Pancreas (tissue), 10 donors: ENCODE measurements at regions not wholly inside any gene's neighbourhood (a gene's known extent, or its start where the extent isn't known, plus 50 kb on each side); places are given as distances from the start of the nearest gene placed in this dataset.
A peak's percentile ranks its signal among the peaks of the same experiment; 100 is the strongest.

Experiments used
- ATAC-seq, 4 donors: fragments of 200-7000 bp; cut with Tn5 transposase; one replicate each; pipeline versions ENCODE4 v1.8.0 to v1.9.1; 2020; ENCODE audit warnings: mild to moderate bottlenecking in 4 of 4, moderate library complexity in 4 of 4
- DNase-seq, 6 donors: peaks; one replicate each; pipeline ENCODE4 v3.0.0-alpha.2; 2020
- FAIRE-seq: peaks from 2 replicates; lab custom pipeline; 2012; peaks lifted over from hg19 to GRCh38; lab: Jason Lieb, UNC
- H3K27ac ChIP-seq, 4 donors: fragments of 200-600 bp; sonication (generic); 1 replicate in 3 of 4; 2 replicates in 1 of 4; pipeline versions ENCODE4 v1.5.0 to v1.8.0; 2020
- H3K27me3 ChIP-seq, 4 donors: fragments of 200-600 bp; one replicate each; pipeline ENCODE4 v1.8.0; 2021
- H3K36me3 ChIP-seq, 3 donors: fragments of 200-600 bp; sonication (generic) in 1 of 3; one replicate each; pipeline versions ENCODE4 v1.5.0 to v1.8.0; 2020 to 2021
- H3K4me1 ChIP-seq, 3 donors: fragments of 200-600 bp; one replicate each; pipeline ENCODE4 v1.8.0; 2021
- H3K4me3 ChIP-seq, 4 donors: fragments of 200-600 bp; sonication (generic) in 2 of 4; one replicate each; pipeline versions ENCODE4 v1.5.0 to v1.8.0; 2020 to 2021
- H3K9me3 ChIP-seq, 4 donors: fragments of 200-600 bp; one replicate each; pipeline ENCODE4 v1.8.0; 2021
- WGBS, 2 donors: extraction: QIAGEN DNeasy Blood & Tissue Kit; methylation state at CpG; one replicate each; pipeline ENCODE4 v1.1.7; 2013; 5-methylcytosine and 5-hydroxymethylcytosine counted together
- intact Hi-C, 3 donors: fragments of 100-400 bp; cut with DNase I; formaldehyde crosslinking; loops; one replicate each; pipeline versions ENCODE4 v1.11.1 to v1.14.2; 2022
- TF ChIP-seq, protein P1 (sequence below), 4 donors: fragments of 200-600 bp; sonication (generic) in 3 of 4; IDR thresholded peaks; one replicate each; pipeline versions ENCODE4 v1.5.0 to v1.8.0; 2021; ENCODE audit warnings: antibody characterized with exemption in 4 of 4
- donor health status: healthy with polysubstance abuse.
- donor health status: DM: no; HTN: no; CAD: no; lungs with moderate emphysema.
- donor health status: DM: no; HTN: no; CAD: no.
- donor health status: control.
- donor health status: control.
- donor health status: Bipolar disorder and iron deficiency.
- donor health status: DM: yes; HTN: yes; CAD: no.
- donor health status: DM: no; HTN: no; CAD: no.
- donor health status: DM: no; HTN: no; CAD: no.
- donor health status: DM: yes; HTN: yes; CAD: no.

DNA sequence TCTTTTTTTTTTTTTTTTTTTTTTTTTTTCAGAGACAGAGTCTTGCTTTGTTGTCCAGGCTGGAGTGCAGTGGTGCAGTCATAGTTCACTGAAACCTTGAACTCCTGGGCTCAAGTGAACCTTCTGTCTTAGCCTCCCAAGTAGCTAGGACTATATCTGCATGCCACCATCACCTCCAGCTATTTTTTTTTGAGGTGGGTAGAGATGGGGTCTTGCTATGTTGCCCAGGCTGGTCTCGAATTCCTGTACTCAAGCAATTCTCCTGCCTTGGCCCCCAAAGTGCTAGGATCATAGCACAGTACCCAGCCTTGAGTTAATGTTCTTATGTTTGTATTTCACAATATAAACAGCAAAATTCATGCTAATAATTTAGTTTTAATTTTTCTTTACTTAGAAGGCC is 62.9 kb upstream of the IGFBP2 start:
- WGBS, 2 donors, result 86 to 100% methylated on average over 1 of the region's 1 CpG

DNA sequence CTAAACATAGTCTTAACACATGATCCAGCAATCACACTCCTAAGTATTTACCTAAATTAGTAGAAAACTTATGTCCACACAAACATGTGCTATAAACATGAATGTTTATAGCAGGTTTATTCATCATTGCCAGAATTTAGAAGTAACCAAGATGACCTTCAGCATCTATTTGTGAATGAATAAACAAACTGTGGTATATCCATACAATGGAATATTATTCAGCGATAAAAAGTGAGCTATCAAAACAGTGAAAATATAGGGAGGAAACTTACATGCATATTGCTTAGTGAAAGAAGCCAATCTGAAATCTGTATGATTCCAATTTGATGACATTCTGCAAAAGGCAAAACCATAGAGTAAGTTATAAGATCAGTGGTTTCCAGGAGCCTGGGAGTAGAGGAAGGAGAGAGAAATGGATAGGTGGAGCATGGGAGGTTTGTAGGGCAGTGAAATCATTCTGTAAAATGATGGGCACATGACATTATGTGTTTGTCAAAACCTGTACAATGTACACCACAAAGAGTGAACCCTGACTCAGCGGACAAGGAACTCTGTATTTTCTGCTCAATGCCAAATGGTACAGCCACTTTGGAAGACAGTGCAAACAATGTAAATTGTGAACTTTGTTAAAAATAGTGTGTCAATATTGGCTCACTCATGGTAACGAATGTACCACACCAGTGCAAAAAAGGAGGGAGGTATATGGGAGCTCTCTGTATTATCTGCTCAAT is 61.9 kb upstream of the IGFBP2 start:
- no peak for FAIRE-seq
- no peaks in the 10 kb centered on the region for H3K36me3 ChIP-seq
- H3K27ac ChIP-seq, result peak overlapping the region in 3 of 4 donors; percentile 15 to 81 (median 77)
- no peak for DNase-seq
- H3K9me3 ChIP-seq, result no peaks in the 10 kb centered on the region
- intact Hi-C loops, result no loop called here
- TF ChIP-seq, protein P1, sequence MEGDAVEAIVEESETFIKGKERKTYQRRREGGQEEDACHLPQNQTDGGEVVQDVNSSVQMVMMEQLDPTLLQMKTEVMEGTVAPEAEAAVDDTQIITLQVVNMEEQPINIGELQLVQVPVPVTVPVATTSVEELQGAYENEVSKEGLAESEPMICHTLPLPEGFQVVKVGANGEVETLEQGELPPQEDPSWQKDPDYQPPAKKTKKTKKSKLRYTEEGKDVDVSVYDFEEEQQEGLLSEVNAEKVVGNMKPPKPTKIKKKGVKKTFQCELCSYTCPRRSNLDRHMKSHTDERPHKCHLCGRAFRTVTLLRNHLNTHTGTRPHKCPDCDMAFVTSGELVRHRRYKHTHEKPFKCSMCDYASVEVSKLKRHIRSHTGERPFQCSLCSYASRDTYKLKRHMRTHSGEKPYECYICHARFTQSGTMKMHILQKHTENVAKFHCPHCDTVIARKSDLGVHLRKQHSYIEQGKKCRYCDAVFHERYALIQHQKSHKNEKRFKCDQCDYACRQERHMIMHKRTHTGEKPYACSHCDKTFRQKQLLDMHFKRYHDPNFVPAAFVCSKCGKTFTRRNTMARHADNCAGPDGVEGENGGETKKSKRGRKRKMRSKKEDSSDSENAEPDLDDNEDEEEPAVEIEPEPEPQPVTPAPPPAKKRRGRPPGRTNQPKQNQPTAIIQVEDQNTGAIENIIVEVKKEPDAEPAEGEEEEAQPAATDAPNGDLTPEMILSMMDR (IDR thresholded peaks at IDR 0.05), result no peak
- peaks cover 3 to 16% (median 8%) of the 10 kb centered on the region in 3 donors for H3K4me1 ChIP-seq
- 49 to 57% methylated on average over 3 of the region's 3 CpGs for WGBS, 2 donors
- ATAC-seq, result peak; percentile 49 to 75 (median 62)
- H3K4me3 ChIP-seq, result no peak overlapping the region
- no peaks in the 10 kb centered on the region for H3K27me3 ChIP-seq

More for the DNA sequence above, 62.9 kb upstream of the IGFBP2 start:
- H3K4me3 ChIP-seq, result no peak overlapping the region
- no peaks in the 10 kb centered on the region for H3K27me3 ChIP-seq
- FAIRE-seq (no peak), DNase-seq (no peak), ATAC-seq (no peak)
- H3K36me3 ChIP-seq, result no peaks in the 10 kb centered on the region
- H3K9me3 ChIP-seq, result no peaks in the 10 kb centered on the region
- intact Hi-C loops, result no loop called here
- TF ChIP-seq, protein P1 (IDR thresholded peaks at IDR 0.05), result no peak
- peaks cover 3 to 16% (median 8%) of the 10 kb centered on the region in 3 donors for H3K4me1 ChIP-seq
- H3K27ac ChIP-seq, result no peak overlapping the region

DNA sequence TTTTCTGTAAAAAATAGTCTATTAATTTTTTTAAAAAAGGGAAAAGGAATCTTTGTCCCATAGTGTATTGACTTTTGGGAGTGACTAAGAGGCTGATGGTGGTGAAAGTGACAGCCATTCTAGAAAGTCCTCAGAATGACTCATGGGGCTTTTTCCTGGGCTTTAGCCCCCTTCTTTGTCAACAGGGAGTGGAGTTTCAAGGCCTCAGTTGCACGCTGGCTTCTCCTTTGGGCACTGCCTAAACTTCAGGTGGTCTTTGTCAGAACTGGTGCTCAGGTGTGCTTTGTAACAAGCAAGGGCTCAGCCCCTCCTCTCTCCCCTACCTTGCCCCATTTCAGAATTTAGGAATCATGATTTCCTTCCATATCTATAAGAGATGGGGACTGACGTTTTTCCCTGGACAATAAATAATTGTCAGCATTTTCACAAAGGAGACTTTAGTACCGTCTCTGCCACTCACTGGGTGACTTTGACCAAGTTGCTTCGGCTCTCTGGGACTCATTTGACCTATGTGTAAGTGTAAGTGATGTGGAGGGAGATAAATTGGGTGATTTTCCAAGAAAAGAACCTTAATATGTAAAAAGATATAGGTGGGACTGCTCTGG is 61.2 kb upstream of the IGFBP2 start:
- DNase-seq, result peak in 3 of 6 donors; percentile 17 to 38 (median 34)
- H3K27me3 ChIP-seq, result no peaks in the 10 kb centered on the region
- no peak overlapping the region for H3K4me3 ChIP-seq
- TF ChIP-seq, protein P1 (IDR thresholded peaks at IDR 0.05), result no peak
- peaks cover 3 to 16% (median 8%) of the 10 kb centered on the region in 3 donors for H3K4me1 ChIP-seq
- WGBS, 2 donors, result 45 to 49% methylated on average over 4 of the region's 4 CpGs
- peak; percentile 64 to 87 (median 76) for ATAC-seq
- H3K9me3 ChIP-seq, result no peaks in the 10 kb centered on the region
- peak overlapping the region in 3 of 4 donors; percentile 15 to 81 (median 77) for H3K27ac ChIP-seq
- intact Hi-C loops, result no loop called here
- FAIRE-seq, result no peak
- H3K36me3 ChIP-seq, result no peaks in the 10 kb centered on the region

DNA sequence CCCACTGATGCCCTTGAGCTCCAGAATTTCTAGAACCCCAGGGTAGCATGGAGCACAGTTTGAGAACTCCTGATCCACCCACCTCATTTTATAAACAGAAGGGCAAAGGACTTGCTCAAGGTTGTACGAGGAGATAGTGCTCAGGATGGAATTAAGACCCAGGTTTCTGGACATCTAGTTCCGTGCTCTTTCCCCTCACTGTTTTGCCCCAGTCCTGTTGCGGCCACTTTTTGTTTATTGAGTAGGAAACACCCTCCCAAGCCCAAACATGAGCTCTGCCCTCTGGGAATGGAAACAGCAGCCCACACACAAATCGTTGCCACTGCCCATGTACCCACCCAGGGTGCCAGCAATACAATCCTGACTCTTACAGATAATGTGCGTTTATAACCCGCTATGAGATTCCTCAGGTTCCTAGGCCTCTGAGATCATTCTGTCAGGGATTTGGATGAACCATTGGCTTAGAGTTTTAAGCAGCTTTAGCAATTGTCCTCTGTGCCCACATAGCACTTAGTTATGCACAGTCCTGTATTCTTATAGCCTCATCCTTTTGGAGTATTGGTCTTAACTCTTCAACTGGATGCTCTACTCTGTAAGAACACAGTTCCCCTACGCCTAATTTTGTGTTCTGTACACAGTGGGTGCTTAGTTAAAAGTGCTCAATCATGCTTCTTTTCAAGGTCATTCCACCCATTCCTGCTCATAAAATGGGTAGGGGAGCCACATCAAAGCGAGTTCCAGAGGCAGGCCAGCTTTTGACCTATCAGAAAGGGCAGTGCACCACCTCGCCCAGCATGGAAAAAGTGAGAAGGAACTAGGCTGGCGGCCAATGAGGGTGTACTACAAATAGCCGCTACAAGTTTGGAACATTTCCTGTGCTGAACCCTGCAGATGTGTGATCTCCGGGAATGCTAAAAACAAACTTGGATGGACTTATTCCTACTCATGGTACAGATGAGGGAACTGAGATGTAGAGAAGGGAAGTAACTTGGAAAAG is 60.3 kb upstream of the IGFBP2 start:
- peak overlapping the region; percentile 14 to 81 (median 47) for H3K27ac ChIP-seq
- TF ChIP-seq, protein P1 (IDR thresholded peaks at IDR 0.05), result no peak
- no peaks in the 10 kb centered on the region for H3K27me3 ChIP-seq
- no peak overlapping the region for H3K4me3 ChIP-seq
- DNase-seq (peak in 5 of 6 donors; percentile 69 to 92 (median 79)), ATAC-seq (peak; percentile 76 to 87 (median 84)), FAIRE-seq (no peak)
- no peaks in the 10 kb centered on the region for H3K9me3 ChIP-seq
- H3K36me3 ChIP-seq, result no peaks in the 10 kb centered on the region
- peaks cover 3 to 16% (median 8%) of the 10 kb centered on the region in 3 donors for H3K4me1 ChIP-seq
- WGBS, 2 donors, result 38 to 41% methylated on average over 12 of the region's 12 CpGs
- intact Hi-C loops, result no loop called here
